IMR-90 (cell line): ENCODE measurements at regions not wholly inside any gene's neighbourhood (a gene's known extent, or its start where the extent isn't known, plus 50 kb on each side); places are given as distances from the start of the nearest gene placed in this dataset.

Source experiments
- ATAC-seq: fragments of 200-7000 bp; cut with Tn5 transposase; 2 replicates; pipeline ENCODE4 v1.9.1; 2020; ENCODE audit warnings: low read depth, mild to moderate bottlenecking, moderate library complexity
- BruUV-seq: library from RNA; stranded (reverse); fragments of 400-500 nt; replicated peaks from 2 replicates; lab custom pipeline; 2021; lab: Mats Ljungman, UMichigan
- CTCF ChIA-PET: fragments of 300-600 bp; formaldehyde crosslinking; extraction: SDS; loops from one replicate; lab custom pipeline; 2021; ENCODE audit warnings: antibody characterized with exemption; lab: Yijun Ruan, JAX
- POLR2A ChIA-PET: fragments of 300-600 bp; sonication (Branson Sonifier 250); formaldehyde crosslinking; loops from one replicate; lab custom pipeline; 2022; ENCODE audit warnings: antibody characterized with exemption; ENCODE audit not compliant: unreplicated experiment; lab: Charles Lee
- DNase-seq: peaks from one replicate; pipeline ENCODE4 v3.0.0; 2013
- H2AFZ ChIP-seq: replicated peaks from 2 replicates; pipeline ENCODE3; 2013; ENCODE audit warnings: low read length, mild to moderate bottlenecking; ENCODE audit not compliant: poor library complexity
- H2AK5ac ChIP-seq: 2 replicates; pipeline ENCODE4 v1.6.1; 2013; ENCODE audit warnings: low read depth, low read length, inconsistent platforms
- H2AK9ac ChIP-seq: replicated peaks from 2 replicates; pipeline ENCODE3; 2013; ENCODE audit warnings: mild to moderate bottlenecking, low read depth, low read length, moderate library complexity; ENCODE audit not compliant: poor library complexity
- H2BK120ac ChIP-seq: 2 replicates; pipeline ENCODE4 v1.6.1; 2013; ENCODE audit warnings: low read depth, low read length, inconsistent platforms
- H2BK15ac ChIP-seq: 3 replicates; pipeline ENCODE4 v1.6.1; 2013; ENCODE audit warnings: low read depth, low read length, inconsistent platforms
- H2BK20ac ChIP-seq: 2 replicates; pipeline ENCODE4 v1.6.1; 2013; ENCODE audit warnings: low read depth, mild to moderate bottlenecking, inconsistent platforms, low read length, moderate library complexity
- H2BK5ac ChIP-seq: 2 replicates; pipeline ENCODE4 v1.6.1; 2013; ENCODE audit warnings: mild to moderate bottlenecking, low read depth, low read length, inconsistent platforms; ENCODE audit not compliant: poor library complexity, severe bottlenecking
- H3K14ac ChIP-seq: replicated peaks from 2 replicates; pipeline ENCODE4 v1.6.1; 2013; ENCODE audit warnings: low read depth, low read length, inconsistent platforms
- H3K18ac ChIP-seq: 2 replicates; pipeline ENCODE4 v1.6.1; 2013; ENCODE audit warnings: low read depth, low read length, control low read depth
- H3K23ac ChIP-seq: 2 replicates; pipeline ENCODE4 v1.6.1; 2013; ENCODE audit warnings: low read depth, low read length, inconsistent platforms
- H3K27ac ChIP-seq: 2 replicates; pipeline ENCODE4 v1.5.1; 2013; ENCODE audit warnings: mild to moderate bottlenecking, control low read depth, low read length; ENCODE audit not compliant: insufficient read depth
- H3K27me3 ChIP-seq: 2 replicates; pipeline ENCODE4 v1.6.1; 2013; ENCODE audit warnings: low read length; ENCODE audit not compliant: control insufficient read depth, insufficient read depth
- H3K36me3 ChIP-seq: 2 replicates; pipeline ENCODE4 v1.6.1; 2013; ENCODE audit warnings: low read length, mixed read lengths; ENCODE audit not compliant: control insufficient read depth, insufficient read depth
- H3K4ac ChIP-seq: 2 replicates; pipeline ENCODE4 v1.6.1; 2013; ENCODE audit warnings: low read depth, low read length, inconsistent platforms
- H3K4me1 ChIP-seq: 2 replicates; pipeline ENCODE4 v1.6.1; 2013; ENCODE audit warnings: low read length, mixed read lengths; ENCODE audit not compliant: control insufficient read depth, insufficient read depth
- H3K4me2 ChIP-seq: 2 replicates; pipeline ENCODE4 v1.6.1; 2013; ENCODE audit warnings: low read depth, mild to moderate bottlenecking, control low read depth, low read length, moderate library complexity
- H3K4me3 ChIP-seq: 2 replicates; pipeline ENCODE4 v1.5.1; 2013; ENCODE audit warnings: low read depth, mild to moderate bottlenecking, control low read depth, low read length, moderate library complexity; ENCODE audit not compliant: insufficient read depth
- H3K56ac ChIP-seq: 2 replicates; pipeline ENCODE4 v1.6.1; 2013; ENCODE audit warnings: low read length, inconsistent platforms; ENCODE audit not compliant: insufficient read depth; ENCODE audit errors: extremely low read depth
- H3K79me1 ChIP-seq, 2 experiments: 2 replicates each; pipeline ENCODE4 v1.6.1; 2013; ENCODE audit warnings: low read length in 2 of 2, inconsistent platforms in 1 of 2, low read depth in 1 of 2
- H3K9ac ChIP-seq: 2 replicates; pipeline ENCODE4 v1.6.1; 2013; ENCODE audit warnings: low read depth, low read length, control low read depth
- H3K9me1 ChIP-seq: 2 replicates; pipeline ENCODE4 v1.6.1; 2013; ENCODE audit warnings: low read length, inconsistent platforms; ENCODE audit not compliant: insufficient read depth
- H3K9me3 ChIP-seq: 2 replicates; pipeline ENCODE4 v1.6.1; 2013; ENCODE audit warnings: low read length; ENCODE audit not compliant: control insufficient read depth, insufficient read depth
- H4K20me1 ChIP-seq: 2 replicates; pipeline ENCODE4 v1.6.1; 2013; ENCODE audit warnings: low read length, inconsistent platforms; ENCODE audit not compliant: insufficient read depth
- H4K5ac ChIP-seq: 2 replicates; pipeline ENCODE4 v1.6.1; 2013; ENCODE audit warnings: mild to moderate bottlenecking, low read depth, low read length, control low read depth
- H4K8ac ChIP-seq, 2 experiments: 2 replicates each; pipeline ENCODE4 v1.6.1; 2013; ENCODE audit warnings: low read depth in 2 of 2, low read length in 2 of 2, control low read depth in 1 of 2, inconsistent platforms in 1 of 2
- H4K91ac ChIP-seq: 2 replicates; pipeline ENCODE4 v1.6.1; 2013; ENCODE audit warnings: low read depth, low read length, inconsistent platforms; ENCODE audit not compliant: insufficient read depth
- BHLHE40 ChIP-seq: fragments of 150-350 bp; IDR thresholded peaks from 2 replicates; pipeline ENCODE4 v1.6.1; 2016; ENCODE audit warnings: mild to moderate bottlenecking, low read depth, low read length
- CEBPB ChIP-seq: IDR thresholded peaks from 2 replicates; pipeline ENCODE4 v1.6.1; 2012; ENCODE audit warnings: low read depth, low read length, improper control_type of control experiment
- CHD1 ChIP-seq: IDR thresholded peaks from 2 replicates; pipeline ENCODE4 v1.6.1; 2012; ENCODE audit warnings: low read depth, low read length, improper control_type of control experiment
- CTCF ChIP-seq: conservative IDR thresholded peaks from 2 replicates; pipeline ENCODE4 v1.5.1; 2012; ENCODE audit warnings: mild to moderate bottlenecking, low read depth, low read length, improper control_type of control experiment
- ELK1 ChIP-seq: fragments of 150-350 bp; IDR thresholded peaks from 2 replicates; pipeline ENCODE4 v1.6.1; 2016; ENCODE audit warnings: low read depth, mild to moderate bottlenecking, low read length, moderate library complexity, borderline replicate concordance
- FOS ChIP-seq: fragments of 150-350 bp; IDR thresholded peaks from 2 replicates; pipeline ENCODE4 v1.6.1; 2016; ENCODE audit warnings: low read depth, low read length
- MAFK ChIP-seq: IDR thresholded peaks from 2 replicates; pipeline ENCODE4 v1.6.1; 2012; ENCODE audit warnings: low read depth, low read length, improper control_type of control experiment
- MAZ ChIP-seq: IDR thresholded peaks from 2 replicates; pipeline ENCODE4 v1.6.1; 2012; ENCODE audit warnings: low read depth, mild to moderate bottlenecking, low read length, improper control_type of control experiment, moderate library complexity, borderline replicate concordance
- MXI1 ChIP-seq: IDR thresholded peaks from 2 replicates; pipeline ENCODE4 v1.6.1; 2012; ENCODE audit warnings: low read depth, mild to moderate bottlenecking, low read length, moderate library complexity, borderline replicate concordance
- NFE2L2 ChIP-seq: fragments of 150-350 bp; IDR thresholded peaks from 2 replicates; pipeline ENCODE4 v1.6.1; 2016; ENCODE audit warnings: low read depth, mild to moderate bottlenecking, low read length
- POLR2A ChIP-seq: IDR thresholded peaks from 2 replicates; pipeline ENCODE4 v1.6.1; 2012; ENCODE audit warnings: mild to moderate bottlenecking, low read depth, low read length
- RAD21 ChIP-seq: IDR thresholded peaks from 2 replicates; pipeline ENCODE4 v1.6.1; 2012; ENCODE audit warnings: low read length, improper control_type of control experiment
- RCOR1 ChIP-seq: IDR thresholded peaks from 2 replicates; pipeline ENCODE4 v1.6.1; 2012; ENCODE audit warnings: mild to moderate bottlenecking, low read length, improper control_type of control experiment; ENCODE audit not compliant: insufficient replicate concordance
- RFX5 ChIP-seq: IDR thresholded peaks from 2 replicates; pipeline ENCODE4 v1.8.0; 2012; ENCODE audit warnings: low read depth, mild to moderate bottlenecking, low read length, moderate library complexity
- SMC3 ChIP-seq: fragments of 150-350 bp; IDR thresholded peaks from 2 replicates; pipeline ENCODE4 v1.6.1; 2016; ENCODE audit warnings: low read depth, mild to moderate bottlenecking, antibody characterized with exemption, low read length, moderate library complexity
- USF2 ChIP-seq: fragments of 150-350 bp; IDR thresholded peaks from 2 replicates; pipeline ENCODE4 v1.6.1; 2017; ENCODE audit warnings: mild to moderate bottlenecking, antibody characterized with exemption, low read length, low read depth
- dilution Hi-C: fragments of 300-500 bp; cut with HindIII; formaldehyde crosslinking; loops from one replicate; pipeline ENCODE4 v1.14.3; 2018; ENCODE audit warnings: low sequenced_read_pairs; ENCODE audit not compliant: unreplicated experiment
- in situ Hi-C: fragments of 300-500 bp; cut with MboI; formaldehyde crosslinking; loops from 3 replicates; pipeline ENCODE4 v1.14.3; 2019; ENCODE audit warnings: low sequenced_read_pairs, inconsistent platforms, mixed read lengths
- intact Hi-C: fragments of 100-400 bp; cut with micrococcal nuclease; formaldehyde crosslinking; loops from 2 replicates; pipeline ENCODE4 v1.10.0; 2022

GRCh38 chr6:115733426-115733825, 327.3 kb downstream of the FRK start:
- Histone ChIP-seq H3K4me1 (no peaks in the 10 kb centered on the region), H3K14ac (no peak overlapping the region), H2BK120ac (no peak overlapping the region), H3K9me1 (no peaks in the 10 kb centered on the region), H2BK15ac (no peak overlapping the region), H3K27ac (no peak overlapping the region), H3K79me1 (no peaks in the 10 kb centered on the region), H2AK5ac (no peak overlapping the region), H3K18ac (no peak overlapping the region), H4K8ac (no peak overlapping the region), H3K4me2 (no peak overlapping the region), H4K91ac (no peak overlapping the region), H3K56ac (no peak overlapping the region), H3K4me3 (no peak overlapping the region), H3K23ac (no peak overlapping the region), H3K27me3 (no peaks in the 10 kb centered on the region), H3K36me3 (no peaks in the 10 kb centered on the region), H3K4ac (no peak overlapping the region), H4K5ac (no peak overlapping the region), H2AK9ac (no peak overlapping the region), H3K9me3 (peaks cover 11% of the 10 kb centered on the region), H2BK20ac (no peak overlapping the region), H2BK5ac (no peak overlapping the region), H2AFZ (no peak overlapping the region), H3K9ac (no peak overlapping the region), H4K20me1 (no peaks in the 10 kb centered on the region)
- ChIA-PET POLR2A (no interaction called here), CTCF (no interaction called here)
- no peak for TF ChIP-seq CHD1
- no peak for TF ChIP-seq USF2
- TF ChIP-seq ELK1, result no peak
- TF ChIP-seq MAFK, result no peak
- TF ChIP-seq MXI1, result no peak
- TF ChIP-seq NFE2L2, result no peak
- no peak for TF ChIP-seq MAZ
- TF ChIP-seq RFX5, result no peak
- no peak for TF ChIP-seq RAD21
- TF ChIP-seq RCOR1, result no peak
- TF ChIP-seq BHLHE40, result no peak
- TF ChIP-seq SMC3, result no peak
- no peak for TF ChIP-seq FOS
- TF ChIP-seq CTCF, result no peak
- TF ChIP-seq POLR2A, result no peak
- no peak for TF ChIP-seq CEBPB
- BruUV-seq, result no TSS peak
- intact Hi-C loops, result no loop called here
- dilution Hi-C loops, result no loop called here
- ATAC-seq (no peak), DNase-seq (no peak)
- in situ Hi-C loops, result no loop called here
